Parathyroid adenoma (tissue), 2 donors: ENCODE measurements at regions not wholly inside any gene's neighbourhood (a gene's known extent, or its start where the extent isn't known, plus 50 kb on each side); places are given as distances from the start of the nearest gene placed in this dataset.

Experiments
- H2AFZ ChIP-seq: fragments of 300-600 bp; sonication (generic); one replicate; pipeline ENCODE4 v1.7.0; 2017; ENCODE audit warnings: antibody characterized with exemption, mild to moderate bottlenecking
- H3K27ac ChIP-seq: fragments of 300-600 bp; sonication (generic); one replicate; pipeline ENCODE4 v1.7.0; 2017
- H3K27me3 ChIP-seq: fragments of 300-600 bp; sonication (generic); one replicate; pipeline ENCODE4 v1.7.0; 2017; ENCODE audit warnings: low read length; ENCODE audit not compliant: control insufficient read depth, insufficient read depth
- H3K36me3 ChIP-seq: fragments of 300-600 bp; sonication (generic); one replicate; pipeline ENCODE4 v1.7.0; 2017; ENCODE audit warnings: low read length; ENCODE audit not compliant: control insufficient read depth, insufficient read depth
- H3K4me1 ChIP-seq: fragments of 300-600 bp; sonication (generic); one replicate; pipeline ENCODE4 v1.7.0; 2017; ENCODE audit warnings: control low read depth
- H3K4me2 ChIP-seq: fragments of 300-600 bp; sonication (generic); one replicate; pipeline ENCODE4 v1.7.0; 2017; ENCODE audit warnings: low read length
- H3K4me3 ChIP-seq: fragments of 300-600 bp; sonication (generic); one replicate; pipeline ENCODE4 v1.7.0; 2017; ENCODE audit warnings: low read depth, low read length
- H3K79me2 ChIP-seq: fragments of 300-600 bp; sonication (generic); one replicate; pipeline ENCODE4 v1.7.0; 2017; ENCODE audit warnings: control low read depth
- H3K9ac ChIP-seq: fragments of 300-600 bp; sonication (generic); one replicate; pipeline ENCODE4 v1.7.0; 2017; ENCODE audit warnings: mild to moderate bottlenecking
- H3K9me3 ChIP-seq: fragments of 300-600 bp; sonication (generic); one replicate; pipeline ENCODE4 v1.7.0; 2017; ENCODE audit warnings: low read length; ENCODE audit not compliant: control insufficient read depth
- CTCF ChIP-seq: fragments of 300-600 bp; sonication (generic); IDR thresholded peaks from one replicate; pipeline ENCODE4 v1.7.0; 2017; ENCODE audit warnings: antibody characterized with exemption, mild to moderate bottlenecking
- donor health status: primary hyperparathyroidism.

GRCh38 chr14:38389681-38390080 is 133.8 kb upstream of the CLEC14A start:
- Histone ChIP-seq H3K9ac (no peak overlapping the region), H3K4me3 (no peak overlapping the region), H3K27ac (no peak overlapping the region), H3K4me1 (no peaks in the 10 kb centered on the region), H3K27me3 (no peaks in the 10 kb centered on the region), H2AFZ (no peak overlapping the region), H3K9me3 (no peaks in the 10 kb centered on the region), H3K4me2 (no peak overlapping the region), H3K36me3 (no peaks in the 10 kb centered on the region), H3K79me2 (no peaks in the 10 kb centered on the region)
- TF ChIP-seq CTCF: no peak

GRCh38 chr14:38387821-38388220 is 131.9 kb upstream of the CLEC14A start:
- no peaks in the 10 kb centered on the region for H3K9me3 ChIP-seq
- H3K27ac ChIP-seq: no peak overlapping the region
- no peak overlapping the region for H3K4me3 ChIP-seq
- no peak overlapping the region for H2AFZ ChIP-seq
- H3K27me3 ChIP-seq: no peaks in the 10 kb centered on the region
- H3K4me1 ChIP-seq: no peaks in the 10 kb centered on the region
- TF ChIP-seq CTCF: no peak
- no peak overlapping the region for H3K9ac ChIP-seq
- H3K79me2 ChIP-seq: no peaks in the 10 kb centered on the region
- no peaks in the 10 kb centered on the region for H3K36me3 ChIP-seq
- H3K4me2 ChIP-seq: no peak overlapping the region

GRCh38 chr14:38385836-38386235 is 129.9 kb upstream of the CLEC14A start:
- H3K36me3 ChIP-seq: no peaks in the 10 kb centered on the region
- no peak for TF ChIP-seq CTCF
- no peaks in the 10 kb centered on the region for H3K9me3 ChIP-seq
- no peak overlapping the region for H3K27ac ChIP-seq
- no peaks in the 10 kb centered on the region for H3K79me2 ChIP-seq
- no peak overlapping the region for H3K4me2 ChIP-seq
- H3K9ac ChIP-seq: no peak overlapping the region
- H3K4me1 ChIP-seq: no peaks in the 10 kb centered on the region
- no peaks in the 10 kb centered on the region for H3K27me3 ChIP-seq
- H2AFZ ChIP-seq: no peak overlapping the region
- H3K4me3 ChIP-seq: no peak overlapping the region

- H3K27ac ChIP-seq: no peak overlapping the region
- TF ChIP-seq CTCF: no peak
- no peaks in the 10 kb centered on the region for H3K4me1 ChIP-seq
- no peaks in the 10 kb centered on the region for H3K79me2 ChIP-seq
- no peak overlapping the region for H2AFZ ChIP-seq
- H3K9me3 ChIP-seq: no peaks in the 10 kb centered on the region
- H3K4me2 ChIP-seq: no peak overlapping the region
- H3K4me3 ChIP-seq: no peak overlapping the region
- H3K9ac ChIP-seq: no peak overlapping the region
- H3K36me3 ChIP-seq: no peaks in the 10 kb centered on the region
- H3K27me3 ChIP-seq: no peaks in the 10 kb centered on the region
Measured at GRCh38 chr14:38385343-38385742, 129.4 kb upstream of the CLEC14A start.

- no peaks in the 10 kb centered on the region for H3K9me3 ChIP-seq
- TF ChIP-seq CTCF: no peak
- H3K79me2 ChIP-seq: no peaks in the 10 kb centered on the region
- no peak overlapping the region for H3K9ac ChIP-seq
- no peak overlapping the region for H3K4me2 ChIP-seq
- H3K36me3 ChIP-seq: no peaks in the 10 kb centered on the region
- H3K27ac ChIP-seq: no peak overlapping the region
- H3K4me3 ChIP-seq: no peak overlapping the region
- no peaks in the 10 kb centered on the region for H3K4me1 ChIP-seq
- no peaks in the 10 kb centered on the region for H3K27me3 ChIP-seq
- no peak overlapping the region for H2AFZ ChIP-seq
Measured at GRCh38 chr14:38384741-38385140, 128.8 kb upstream of the CLEC14A start.
